GM18873 (cell line): ENCODE measurements at regions not wholly inside any gene's neighbourhood (a gene's known extent, or its start where the extent isn't known, plus 50 kb on each side); places are given as distances from the start of the nearest gene placed in this dataset.
"Not testable (repeated sequence)": the region's sequence is repeated elsewhere in the genome, so short reads cannot be mapped to it uniquely, and the experiment has no call there.

ENCODE experiments used
- ATAC-seq: cut with Tn5 transposase; IDR thresholded peaks from one replicate; pipeline ENCODE4 v1.9.1; 2021; ENCODE audit warnings: mild to moderate bottlenecking, moderate library complexity, moderate number of reproducible peaks; ENCODE audit not compliant: unreplicated experiment, low FRiP score

- ATAC-seq = no peak
These were observed 483.7 kb upstream of the DPH6 start for GRCh38 chr15:36029606-36030210.

- ATAC-seq = no peak
These were observed 494.1 kb upstream of the DPH6 start for GRCh38 chr15:36039996-36040572.

- ATAC-seq = not testable (repeated sequence)
These were observed 501.2 kb upstream of the DPH6 start for GRCh38 chr15:36047018-36047716.

- ATAC-seq = no peak
These were observed 504.9 kb upstream of the DPH6 start for GRCh38 chr15:36050899-36051298.

- ATAC-seq = not testable (repeated sequence)
These were observed 506.7 kb upstream of the DPH6 start for GRCh38 chr15:36052641-36053040.

- no peak for ATAC-seq
These were observed 507.8 kb upstream of the DPH6 start for GRCh38 chr15:36053746-36054145.

- ATAC-seq = no peak
These were observed 513.6 kb upstream of the DPH6 start for GRCh38 chr15:36059596-36059995.

- ATAC-seq = no peak
These were observed 516.4 kb upstream of the DPH6 start for GRCh38 chr15:36062357-36062756.

- ATAC-seq = no peak
These were observed 512.7 kb upstream of the CDIN1 start for GRCh38 chr15:36066757-36067156.

- ATAC-seq = no peak
These were observed 511.7 kb upstream of the CDIN1 start for GRCh38 chr15:36067483-36068274.

GRCh38 chr15:36075333-36075732 lies 504.1 kb upstream of the CDIN1 start:
- no peak for ATAC-seq

GRCh38 chr15:36079021-36079420 lies 500.4 kb upstream of the CDIN1 start:
- ATAC-seq = no peak

- no peak for ATAC-seq
These were observed 498.7 kb upstream of the CDIN1 start for GRCh38 chr15:36080759-36081158.

- ATAC-seq = no peak
These were observed 489.0 kb upstream of the CDIN1 start for GRCh38 chr15:36090286-36090946.

- ATAC-seq = no peak
These were observed 472.6 kb upstream of the CDIN1 start for GRCh38 chr15:36106640-36107335.

GRCh38 chr15:36108541-36108940 lies 470.9 kb upstream of the CDIN1 start:
- no peak for ATAC-seq

GRCh38 chr15:36109943-36110658 lies 469.3 kb upstream of the CDIN1 start:
- no peak for ATAC-seq

GRCh38 chr15:36110659-36110993 lies 468.8 kb upstream of the CDIN1 start:
- no peak for ATAC-seq

GRCh38 chr15:36117296-36117787 lies 462.1 kb upstream of the CDIN1 start:
- no peak for ATAC-seq
